GM20000 (cell line): ENCODE measurements at regions not wholly inside any gene's neighbourhood (a gene's known extent, or its start where the extent isn't known, plus 50 kb on each side); places are given as distances from the start of the nearest gene placed in this dataset.

Source experiments
- DNase-seq: peaks from one replicate; pipeline ENCODE4 v3.0.0; 2012; ENCODE audit warnings: low spot score
- TF ChIP-seq, protein P1 (sequence below): IDR thresholded peaks from 2 replicates; pipeline ENCODE4 v1.5.1; 2012; ENCODE audit warnings: mild to moderate bottlenecking, control low read depth; ENCODE audit errors: extremely low read depth, missing control alignments

DNA sequence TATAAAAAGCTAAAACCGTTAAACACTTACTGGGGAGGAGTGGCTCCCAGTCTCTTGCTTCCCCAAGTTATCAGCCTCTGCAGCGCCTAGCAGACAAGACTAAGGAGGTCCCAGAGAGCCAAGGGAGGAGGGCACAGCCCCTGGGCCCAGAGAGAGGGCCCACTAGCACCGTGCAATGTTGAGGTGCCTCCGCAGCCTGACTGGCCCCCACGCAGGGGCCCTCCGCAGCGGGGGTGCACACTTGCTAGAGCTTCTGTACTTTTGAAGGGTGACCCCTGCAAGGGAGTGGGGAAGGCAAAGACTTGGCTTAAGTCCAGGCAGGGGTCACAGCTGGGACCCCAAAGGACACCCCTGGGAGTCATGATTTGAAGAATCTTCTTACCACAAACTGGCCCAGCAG lies 98.0 kb downstream of the ADAMTS15 start:
- TF ChIP-seq, protein P1, sequence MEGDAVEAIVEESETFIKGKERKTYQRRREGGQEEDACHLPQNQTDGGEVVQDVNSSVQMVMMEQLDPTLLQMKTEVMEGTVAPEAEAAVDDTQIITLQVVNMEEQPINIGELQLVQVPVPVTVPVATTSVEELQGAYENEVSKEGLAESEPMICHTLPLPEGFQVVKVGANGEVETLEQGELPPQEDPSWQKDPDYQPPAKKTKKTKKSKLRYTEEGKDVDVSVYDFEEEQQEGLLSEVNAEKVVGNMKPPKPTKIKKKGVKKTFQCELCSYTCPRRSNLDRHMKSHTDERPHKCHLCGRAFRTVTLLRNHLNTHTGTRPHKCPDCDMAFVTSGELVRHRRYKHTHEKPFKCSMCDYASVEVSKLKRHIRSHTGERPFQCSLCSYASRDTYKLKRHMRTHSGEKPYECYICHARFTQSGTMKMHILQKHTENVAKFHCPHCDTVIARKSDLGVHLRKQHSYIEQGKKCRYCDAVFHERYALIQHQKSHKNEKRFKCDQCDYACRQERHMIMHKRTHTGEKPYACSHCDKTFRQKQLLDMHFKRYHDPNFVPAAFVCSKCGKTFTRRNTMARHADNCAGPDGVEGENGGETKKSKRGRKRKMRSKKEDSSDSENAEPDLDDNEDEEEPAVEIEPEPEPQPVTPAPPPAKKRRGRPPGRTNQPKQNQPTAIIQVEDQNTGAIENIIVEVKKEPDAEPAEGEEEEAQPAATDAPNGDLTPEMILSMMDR: no peak
- DNase-seq: no peak

DNA sequence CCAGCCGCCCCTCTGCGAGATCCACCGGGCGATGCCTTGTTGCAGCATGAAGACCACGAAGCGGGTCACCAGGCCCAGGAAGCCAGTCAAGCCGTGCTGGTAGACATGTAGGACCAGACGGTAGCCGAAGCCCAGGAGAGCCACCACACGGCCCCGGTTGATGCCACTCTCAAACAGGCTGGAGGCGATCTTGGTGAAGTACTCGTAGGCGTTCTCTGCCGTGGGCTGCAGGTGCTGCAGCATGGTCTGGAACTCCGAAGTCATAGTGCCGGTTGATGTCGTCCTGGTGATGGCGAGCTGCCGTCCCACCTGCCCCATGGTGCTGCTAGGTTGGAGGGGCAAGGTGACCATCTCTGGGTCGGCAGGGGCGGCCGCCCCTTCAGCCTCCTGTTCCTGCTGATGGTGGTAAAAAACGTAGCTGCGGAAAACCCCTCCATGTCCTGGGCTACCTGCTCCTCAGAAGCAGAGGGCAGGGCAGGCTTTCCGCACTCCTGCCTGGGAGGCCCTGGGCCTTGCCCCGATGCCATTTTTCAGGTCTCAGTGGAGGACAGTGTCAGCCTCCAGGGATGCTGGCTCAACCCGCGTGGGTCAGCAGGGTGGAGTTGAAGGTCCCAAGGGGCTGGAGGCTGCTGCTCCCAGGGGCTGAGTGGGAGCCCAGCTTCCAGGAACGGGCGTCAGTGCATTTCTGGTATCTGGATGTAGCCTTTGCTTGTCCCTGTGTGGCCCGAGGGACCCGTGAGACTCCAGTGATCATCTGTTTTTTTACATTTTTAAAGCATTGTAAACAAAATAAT lies 98.7 kb downstream of the ADAMTS15 start:
- TF ChIP-seq, protein P1: no peak
- DNase-seq: no peak

DNA sequence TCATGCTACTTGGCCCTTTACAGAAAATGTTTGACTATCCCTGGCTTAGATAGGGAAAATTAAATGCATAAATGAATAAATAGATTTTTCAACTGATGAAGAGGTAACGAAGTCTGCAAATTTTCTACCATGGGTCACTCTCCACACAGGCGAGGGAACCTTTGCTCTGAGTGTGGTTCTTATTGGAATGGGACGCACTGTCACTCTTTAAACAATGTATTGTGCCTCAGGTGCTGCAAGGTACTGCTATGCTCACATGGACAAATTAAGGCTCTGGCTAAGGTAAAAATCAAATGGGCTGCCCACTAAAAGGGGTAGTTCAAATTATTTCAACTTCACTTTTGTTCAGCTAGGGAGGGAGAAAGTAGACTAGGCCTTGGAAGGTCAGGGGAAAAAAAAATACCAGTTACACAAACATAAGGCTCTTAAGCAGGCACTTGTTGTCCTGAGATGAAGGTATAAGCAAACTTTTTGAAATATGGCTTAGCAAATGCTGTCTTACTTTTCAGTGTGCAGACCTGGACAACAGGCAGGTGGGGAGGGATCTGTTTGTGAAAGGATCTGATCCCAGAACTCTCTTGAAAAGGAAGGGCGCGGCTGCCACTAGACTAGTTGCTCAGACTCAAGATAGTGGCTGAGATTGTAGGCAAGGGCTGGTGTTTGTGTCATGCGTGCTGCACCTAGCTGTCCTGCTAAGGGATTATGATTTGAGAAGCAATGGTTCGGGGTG lies 99.5 kb downstream of the ADAMTS15 start:
- DNase-seq: no peak
- TF ChIP-seq, protein P1: no peak

DNA sequence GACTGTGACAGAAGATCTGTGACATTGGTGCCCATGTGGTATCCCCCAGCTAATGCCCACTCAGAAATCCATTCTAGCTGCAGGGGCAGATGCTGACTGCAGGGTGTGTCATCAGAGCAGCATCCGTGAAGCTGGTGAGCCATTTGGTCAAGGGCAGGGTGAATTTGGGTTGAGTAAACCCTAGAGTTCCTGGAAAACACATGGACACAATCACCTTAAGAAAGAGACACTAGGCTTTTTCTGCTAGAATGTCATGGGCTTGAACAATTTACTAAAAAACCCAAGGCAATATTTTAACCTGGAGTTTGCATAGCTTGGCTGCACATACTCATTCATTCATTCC lies 100.0 kb downstream of the ADAMTS15 start:
- no peak for DNase-seq
- TF ChIP-seq, protein P1: no peak

DNA sequence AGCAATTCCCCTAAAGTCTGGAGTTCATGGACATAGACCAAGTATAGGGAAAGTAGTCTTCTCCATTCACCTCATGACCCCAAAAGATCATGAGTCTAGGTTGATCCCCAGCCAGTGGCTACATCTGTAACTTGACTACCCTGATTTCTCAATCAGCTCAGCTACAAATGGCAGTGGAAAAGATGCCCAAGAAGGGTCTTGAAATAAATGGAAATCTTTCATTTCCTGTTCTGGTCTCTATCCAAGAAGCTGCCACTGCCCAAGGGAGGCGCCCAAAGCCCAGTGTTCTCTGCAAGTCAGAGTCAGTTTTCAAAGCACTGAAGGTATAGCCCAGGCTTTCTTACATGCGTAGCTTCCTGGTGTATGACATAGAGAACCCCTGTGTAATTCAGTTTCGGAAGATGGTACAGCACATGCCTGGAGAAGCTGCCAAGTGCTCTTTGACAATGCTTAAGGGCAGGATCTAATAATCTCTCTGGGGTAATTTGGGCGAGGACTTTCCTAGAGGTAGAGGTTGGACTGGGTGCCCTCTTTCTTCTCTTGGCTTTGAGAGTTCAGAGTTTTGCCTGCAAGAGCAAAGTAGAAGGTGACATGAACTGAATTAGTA lies 101.1 kb downstream of the ADAMTS15 start:
- DNase-seq: no peak
- TF ChIP-seq, protein P1: no peak

DNA sequence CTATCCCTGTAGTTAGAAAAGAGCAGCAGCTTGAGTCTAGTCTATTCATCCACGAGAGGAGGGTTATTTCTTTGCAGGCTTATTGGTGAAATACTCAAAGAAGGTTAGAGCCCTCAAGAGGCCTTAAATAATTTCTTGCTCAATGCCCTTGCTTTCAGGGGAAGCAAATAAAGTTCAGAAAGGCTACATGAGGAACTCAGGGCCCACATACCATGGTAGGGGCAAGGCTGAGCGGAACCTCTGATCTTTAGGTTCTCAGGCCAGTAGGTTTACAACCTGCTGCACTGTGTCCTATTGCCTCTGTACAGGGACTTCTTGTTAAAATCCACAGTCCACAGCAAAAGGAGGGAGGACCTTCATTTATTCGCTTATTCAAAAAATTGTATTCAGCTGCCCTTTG lies 101.7 kb downstream of the ADAMTS15 start:
- TF ChIP-seq, protein P1: no peak
- no peak for DNase-seq

DNA sequence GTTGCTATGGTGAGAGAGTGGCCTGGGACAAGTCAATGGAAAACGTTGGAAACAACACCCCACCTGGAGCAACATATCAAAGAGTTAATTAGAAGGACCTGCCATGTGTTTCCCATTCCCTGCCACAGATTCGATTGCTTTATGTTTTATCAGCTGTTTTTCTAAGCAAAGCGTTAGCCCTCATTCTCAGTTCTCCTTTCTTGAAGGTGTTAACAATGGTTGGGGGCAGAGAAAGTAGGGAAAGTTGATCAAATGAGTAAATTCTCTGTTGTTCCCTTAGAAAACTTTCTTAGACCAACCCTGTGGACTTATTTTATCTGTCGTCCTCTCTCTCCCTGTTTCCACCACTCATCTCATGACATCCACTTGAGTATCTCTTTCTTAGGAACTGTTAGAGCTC lies 102.5 kb downstream of the ADAMTS15 start:
- DNase-seq: no peak
- TF ChIP-seq, protein P1: no peak
